Activated naive CD4-positive, alpha-beta T cell treated with anti-CD3 and anti-CD28 coated beads for 36 hours (primary cell): ENCODE measurements at regions not wholly inside any gene's neighbourhood (a gene's known extent, or its start where the extent isn't known, plus 50 kb on each side); places are given as distances from the start of the nearest gene placed in this dataset.

ENCODE experiments used
- CTCF ChIA-PET: fragments of 350-600 bp; sonication (Branson Sonifier 250); formaldehyde crosslinking; loops from one replicate; lab custom pipeline; 2021; ENCODE audit warnings: antibody characterized with exemption; lab: Charles Lee
- DNase-seq: peaks from one replicate; pipeline ENCODE4 v3.0.0-alpha.2; 2020
- H3K27ac Mint-ChIP-seq: one replicate; pipeline ENCODE4 v1.8.0; 2021; ENCODE audit warnings: mild to moderate bottlenecking, mixed read lengths
- H3K27me3 Mint-ChIP-seq: one replicate; pipeline ENCODE4 v1.8.0; 2021; ENCODE audit warnings: low read depth, mixed read lengths
- H3K36me3 Mint-ChIP-seq: one replicate; pipeline ENCODE4 v1.8.0; 2021; ENCODE audit warnings: low read depth, mixed read lengths
- H3K4me1 Mint-ChIP-seq: one replicate; pipeline ENCODE4 v1.8.0; 2021; ENCODE audit warnings: low read depth, mixed read lengths
- H3K4me3 Mint-ChIP-seq: one replicate; pipeline ENCODE4 v1.8.0; 2021; ENCODE audit warnings: mild to moderate bottlenecking, moderate library complexity, mixed read lengths
- H3K9me3 Mint-ChIP-seq: one replicate; pipeline ENCODE4 v1.8.0; 2021; ENCODE audit warnings: mixed read lengths
- intact Hi-C: fragments of 100-400 bp; cut with micrococcal nuclease; formaldehyde crosslinking; loops from one replicate; pipeline ENCODE4 v1.15.1; 2023

GRCh38 chr2:234674781-234675201 is 177.9 kb upstream of the ARL4C start:
- no peak for DNase-seq
- intact Hi-C loops, result loop anchor here (10.0 kb wide), 1 partner anchor 990 kb away; no protein-coding TSS in a partner anchor
- CTCF ChIA-PET, result interaction anchor here (0.6 kb wide), 1 partner anchor 586 kb away, joined by 3 read pairs; no protein-coding TSS in a partner anchor

DNA sequence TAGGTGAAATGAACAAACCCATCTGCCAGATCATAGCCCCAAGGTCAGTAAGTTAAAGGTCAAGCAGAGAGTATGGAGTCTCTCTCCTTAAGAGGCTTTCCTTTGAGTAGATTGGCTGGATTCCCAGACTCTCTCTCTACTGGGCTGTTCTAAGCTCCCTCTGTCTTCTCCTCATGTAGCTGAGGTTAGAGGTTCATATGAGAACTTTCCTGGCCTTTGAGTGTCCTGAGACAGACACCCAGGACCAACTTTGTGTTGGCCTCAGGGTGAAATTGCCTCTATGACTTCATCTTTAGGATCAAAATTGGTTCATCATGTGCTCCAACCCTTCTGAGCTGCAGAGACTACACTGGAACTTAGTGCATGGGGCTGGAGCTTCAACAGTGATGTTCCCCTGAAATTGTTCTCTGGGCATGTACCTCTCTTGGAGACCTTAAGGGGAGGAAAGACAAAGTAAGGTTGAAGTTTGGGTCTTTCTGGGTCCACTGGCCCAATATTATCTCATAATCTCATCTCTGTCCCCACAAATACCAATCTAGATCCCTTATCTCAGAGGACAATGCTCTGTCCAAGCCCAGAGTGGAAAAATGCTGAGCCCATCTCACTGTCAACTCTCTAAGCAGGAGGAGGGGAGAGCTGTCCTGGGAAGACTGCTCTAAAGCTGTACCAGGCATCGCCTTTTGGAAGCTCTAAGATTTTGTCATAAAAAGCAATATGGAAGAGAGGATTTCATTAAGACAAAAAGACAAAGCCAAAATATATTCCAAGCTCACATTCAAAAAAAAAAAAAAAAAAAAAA is 177.3 kb upstream of the ARL4C start:
- no peaks in the 10 kb centered on the region for H3K9me3 Mint-ChIP-seq
- intact Hi-C loops, result loop anchor here (10.0 kb wide), 1 partner anchor 991 kb away; no protein-coding TSS in a partner anchor
- H3K36me3 Mint-ChIP-seq, result no peaks in the 10 kb centered on the region
- no peak overlapping the region for H3K4me3 Mint-ChIP-seq
- no peaks in the 10 kb centered on the region for H3K4me1 Mint-ChIP-seq
- H3K27ac Mint-ChIP-seq, result no peak overlapping the region
- H3K27me3 Mint-ChIP-seq, result peaks cover 2% of the 10 kb centered on the region
- CTCF ChIA-PET, result interaction anchor here (0.6 kb wide), 2 partner anchors 128 to 585 kb away, joined by 3 read pairs; no protein-coding TSS in a partner anchor
- DNase-seq, result no peak

More at GRCh38 chr2:234674781-234675201, 177.9 kb upstream of the ARL4C start:
- Mint-ChIP-seq H3K4me3 (no peak overlapping the region), H3K27me3 (peaks cover 2% of the 10 kb centered on the region), H3K9me3 (no peaks in the 10 kb centered on the region), H3K27ac (no peak overlapping the region), H3K36me3 (no peaks in the 10 kb centered on the region), H3K4me1 (no peaks in the 10 kb centered on the region)

- no peaks in the 10 kb centered on the region for H3K4me1 Mint-ChIP-seq
- H3K27ac Mint-ChIP-seq, result no peak overlapping the region
- DNase-seq, result no peak
- H3K27me3 Mint-ChIP-seq, result peaks cover 6% of the 10 kb centered on the region
- H3K36me3 Mint-ChIP-seq, result no peaks in the 10 kb centered on the region
- CTCF ChIA-PET, result interaction anchor here (0.6 kb wide), 1 partner anchor 129 kb away, joined by 3 read pairs; no protein-coding TSS in a partner anchor
- no peaks in the 10 kb centered on the region for H3K9me3 Mint-ChIP-seq
- intact Hi-C loops, result loop anchor here (10.0 kb wide), 1 partner anchor 991 kb away; no protein-coding TSS in a partner anchor
- H3K4me3 Mint-ChIP-seq, result no peak overlapping the region
Observed at GRCh38 chr2:234673501-234673900, 176.6 kb upstream of the ARL4C start.

- H3K27ac Mint-ChIP-seq, result no peak overlapping the region
- no peak for DNase-seq
- H3K4me1 Mint-ChIP-seq, result no peaks in the 10 kb centered on the region
- H3K4me3 Mint-ChIP-seq, result no peak overlapping the region
- CTCF ChIA-PET, result no interaction called here
- H3K27me3 Mint-ChIP-seq, result peaks cover 6% of the 10 kb centered on the region
- no peaks in the 10 kb centered on the region for H3K9me3 Mint-ChIP-seq
- intact Hi-C loops, result loop anchor here (10.0 kb wide), 1 partner anchor 992 kb away; no protein-coding TSS in a partner anchor
- no peaks in the 10 kb centered on the region for H3K36me3 Mint-ChIP-seq
Observed at GRCh38 chr2:234672498-234673150, 175.7 kb upstream of the ARL4C start.

DNA sequence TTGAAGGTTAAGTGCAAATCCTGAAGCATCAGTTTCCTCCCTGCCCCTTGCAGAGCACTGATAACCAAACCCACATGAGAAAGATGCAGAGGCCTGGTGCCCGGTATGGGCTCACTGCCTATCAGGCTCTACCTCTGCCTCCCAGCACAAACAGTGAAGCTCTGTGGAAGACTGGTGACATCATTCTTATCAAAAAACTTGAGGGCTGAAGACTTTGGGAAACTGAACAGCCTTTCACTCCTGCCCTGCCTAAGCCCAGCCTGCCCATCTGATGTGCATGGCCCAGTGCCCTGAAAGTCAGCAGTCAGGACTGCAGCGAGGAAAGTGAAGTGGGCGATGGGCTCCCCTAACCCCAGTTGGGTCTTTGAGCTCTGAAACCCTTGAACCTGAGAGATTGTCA is 174.8 kb upstream of the ARL4C start:
- Mint-ChIP-seq H3K4me3 (no peak overlapping the region), H3K9me3 (no peaks in the 10 kb centered on the region), H3K27ac (no peak overlapping the region), H3K4me1 (no peaks in the 10 kb centered on the region), H3K36me3 (no peaks in the 10 kb centered on the region), H3K27me3 (peaks cover 10% of the 10 kb centered on the region)
- DNase-seq, result no peak
- CTCF ChIA-PET, result no interaction called here
- intact Hi-C loops, result loop anchor here (10.0 kb wide), 1 partner anchor 993 kb away; no protein-coding TSS in a partner anchor

- H3K4me3 Mint-ChIP-seq, result no peak overlapping the region
- peaks cover 10% of the 10 kb centered on the region for H3K27me3 Mint-ChIP-seq
- H3K36me3 Mint-ChIP-seq, result no peaks in the 10 kb centered on the region
- no peak overlapping the region for H3K27ac Mint-ChIP-seq
- DNase-seq, result no peak
- intact Hi-C loops, result loop anchor here (10.0 kb wide), 1 partner anchor 994 kb away; no protein-coding TSS in a partner anchor
- CTCF ChIA-PET, result no interaction called here
- H3K4me1 Mint-ChIP-seq, result no peaks in the 10 kb centered on the region
- no peaks in the 10 kb centered on the region for H3K9me3 Mint-ChIP-seq
Observed at GRCh38 chr2:234671231-234671630, 174.3 kb upstream of the ARL4C start.

GRCh38 chr2:234670806-234671205 is 173.9 kb upstream of the ARL4C start:
- Mint-ChIP-seq H3K9me3 (no peaks in the 10 kb centered on the region), H3K4me1 (no peaks in the 10 kb centered on the region), H3K36me3 (no peaks in the 10 kb centered on the region), H3K27ac (no peak overlapping the region), H3K4me3 (no peak overlapping the region), H3K27me3 (peaks cover 10% of the 10 kb centered on the region)
- DNase-seq, result no peak
- CTCF ChIA-PET, result no interaction called here
- intact Hi-C loops, result loop anchor here (10.0 kb wide), 1 partner anchor 994 kb away; no protein-coding TSS in a partner anchor

DNA sequence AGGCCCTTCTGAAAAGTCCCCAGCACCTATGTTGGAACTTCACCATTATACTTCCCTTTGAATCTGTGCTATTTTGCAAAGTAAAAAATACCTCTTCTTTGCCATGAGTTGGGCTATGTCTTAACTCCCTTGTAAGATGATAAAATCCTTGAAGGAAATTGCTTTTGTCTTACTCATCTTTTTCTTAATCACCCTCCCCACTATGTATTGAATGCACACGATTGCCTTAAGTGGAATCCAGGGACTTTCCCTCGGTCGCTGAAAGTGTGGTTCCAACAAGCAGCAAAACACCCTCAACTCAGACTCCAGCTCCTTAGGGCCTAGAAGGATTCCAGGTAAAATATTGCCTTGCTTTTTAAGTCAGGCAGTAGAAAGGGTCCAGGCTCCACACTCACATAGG is 173.2 kb upstream of the ARL4C start:
- CTCF ChIA-PET, result no interaction called here
- Mint-ChIP-seq H3K36me3 (no peaks in the 10 kb centered on the region), H3K4me1 (no peaks in the 10 kb centered on the region), H3K9me3 (no peaks in the 10 kb centered on the region), H3K4me3 (no peak overlapping the region), H3K27me3 (peaks cover 10% of the 10 kb centered on the region), H3K27ac (no peak overlapping the region)
- no peak for DNase-seq
- intact Hi-C loops, result loop anchor here (10.0 kb wide), 1 partner anchor 995 kb away; no protein-coding TSS in a partner anchor

GRCh38 chr2:234669621-234670020 is 172.7 kb upstream of the ARL4C start:
- Mint-ChIP-seq H3K36me3 (no peaks in the 10 kb centered on the region), H3K4me3 (no peak overlapping the region), H3K9me3 (no peaks in the 10 kb centered on the region), H3K27ac (no peak overlapping the region), H3K4me1 (no peaks in the 10 kb centered on the region), H3K27me3 (peaks cover 10% of the 10 kb centered on the region)
- DNase-seq, result no peak
- CTCF ChIA-PET, result no interaction called here
- intact Hi-C loops, result loop anchor here (10.0 kb wide), 1 partner anchor 995 kb away; no protein-coding TSS in a partner anchor

DNA sequence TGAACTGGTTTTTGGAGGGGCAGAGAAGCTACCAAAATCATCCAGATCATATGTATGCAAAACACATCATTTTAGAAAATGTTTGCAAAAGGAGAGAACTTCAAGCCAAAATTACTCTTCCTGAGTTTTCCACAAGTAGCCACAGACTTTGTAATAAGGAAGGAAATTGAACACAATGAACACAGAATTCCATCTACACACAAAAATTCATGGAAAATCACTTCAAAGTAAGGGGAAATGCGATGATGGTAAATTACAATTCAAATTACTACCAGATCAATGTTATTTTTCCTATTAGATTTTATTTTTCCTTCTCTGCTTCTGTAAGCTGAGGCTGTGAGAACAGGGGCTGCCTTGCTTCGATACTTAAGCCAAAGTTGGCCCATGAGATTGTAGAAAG is 172.1 kb upstream of the ARL4C start:
- Mint-ChIP-seq H3K4me3 (no peak overlapping the region), H3K27ac (no peak overlapping the region), H3K9me3 (peaks cover under 1% of the 10 kb centered on the region), H3K36me3 (no peaks in the 10 kb centered on the region), H3K4me1 (no peaks in the 10 kb centered on the region), H3K27me3 (peaks cover 10% of the 10 kb centered on the region)
- CTCF ChIA-PET, result no interaction called here
- no peak for DNase-seq
- intact Hi-C loops, result no loop called here

GRCh38 chr2:234666911-234667310 is 170.0 kb upstream of the ARL4C start:
- intact Hi-C loops, result no loop called here
- peaks cover 10% of the 10 kb centered on the region for H3K27me3 Mint-ChIP-seq
- no peaks in the 10 kb centered on the region for H3K36me3 Mint-ChIP-seq
- no peak for DNase-seq
- H3K9me3 Mint-ChIP-seq, result peaks cover 2% of the 10 kb centered on the region
- no peak overlapping the region for H3K27ac Mint-ChIP-seq
- no peak overlapping the region for H3K4me3 Mint-ChIP-seq
- CTCF ChIA-PET, result no interaction called here
- no peaks in the 10 kb centered on the region for H3K4me1 Mint-ChIP-seq

DNA sequence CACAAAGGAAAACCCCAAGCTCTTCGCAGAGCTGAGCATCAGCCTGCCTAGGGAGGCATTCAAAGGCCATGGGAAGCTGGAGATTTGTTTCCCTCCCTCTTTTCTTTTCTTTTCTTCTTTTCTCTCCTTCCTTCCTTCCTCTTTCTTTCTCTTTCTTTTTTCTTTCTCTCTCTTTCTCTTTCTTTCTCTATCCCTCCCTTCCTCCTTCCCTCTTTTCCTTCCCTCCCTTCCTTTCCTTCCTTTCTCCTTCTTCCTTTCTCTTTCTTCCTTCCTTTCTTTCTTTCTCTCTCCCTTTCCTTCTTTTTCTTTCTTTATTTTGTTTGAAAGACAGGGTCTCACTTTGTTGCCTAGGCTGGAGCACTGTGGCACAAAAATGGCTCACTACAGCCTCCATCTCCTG is 168.4 kb upstream of the ARL4C start:
- H3K4me3 Mint-ChIP-seq, result no peak overlapping the region
- no peaks in the 10 kb centered on the region for H3K4me1 Mint-ChIP-seq
- no peak for DNase-seq
- peaks cover 2% of the 10 kb centered on the region for H3K9me3 Mint-ChIP-seq
- CTCF ChIA-PET, result no interaction called here
- H3K36me3 Mint-ChIP-seq, result no peaks in the 10 kb centered on the region
- intact Hi-C loops, result no loop called here
- H3K27me3 Mint-ChIP-seq, result peaks cover 9% of the 10 kb centered on the region
- no peak overlapping the region for H3K27ac Mint-ChIP-seq
